HepG2 (cell line): ENCODE measurements at regions not wholly inside any gene's neighbourhood (a gene's known extent, or its start where the extent isn't known, plus 50 kb on each side); places are given as distances from the start of the nearest gene placed in this dataset.

ENCODE experiments used
- ETV5 ChIP-seq: IDR thresholded peaks from 2 replicates; pipeline ENCODE4 v1.6.1; 2018; ENCODE audit warnings: missing biosample characterization, missing genetic modification reagents, inconsistent platforms, borderline replicate concordance
- FOXP1 ChIP-seq, 2 experiments: fragments of 450-650 bp in 1 of 2; IDR thresholded peaks; 2 replicates each; pipeline ENCODE4 v1.6.1; 2017 to 2018; ENCODE audit warnings: antibody characterized with exemption in 1 of 2
- MIER2 ChIP-seq: IDR thresholded peaks from 2 replicates; pipeline ENCODE4 v1.6.1; 2016; ENCODE audit warnings: missing biosample characterization, missing genetic modification reagents
- PRDM15 ChIP-seq: sonication (generic); formaldehyde crosslinking; IDR thresholded peaks from 2 replicates; pipeline ENCODE4 v1.4.0; 2020; ENCODE audit warnings: missing genetic modification reagents
- RELA ChIP-seq: sonication (generic); formaldehyde crosslinking; IDR thresholded peaks from 2 replicates; pipeline ENCODE4 v1.4.0; 2020; ENCODE audit warnings: missing genetic modification reagents
- RFXANK ChIP-seq: IDR thresholded peaks from 2 replicates; pipeline ENCODE4 v1.6.1; 2016
- TOE1 ChIP-seq: sonication (generic); formaldehyde crosslinking; IDR thresholded peaks from 2 replicates; pipeline ENCODE4 v1.4.0; 2020; ENCODE audit warnings: mild to moderate bottlenecking, missing genetic modification reagents
- ZMYM2 ChIP-seq: sonication (generic); formaldehyde crosslinking; IDR thresholded peaks from 2 replicates; pipeline ENCODE4 v1.8.0; 2022; ENCODE audit warnings: mild to moderate bottlenecking, missing genetic modification reagents
- ZNF180 ChIP-seq: sonication (generic); formaldehyde crosslinking; IDR thresholded peaks from 2 replicates; pipeline ENCODE4 v1.4.0; 2020; ENCODE audit warnings: low read depth, missing genetic modification reagents, borderline replicate concordance
- ZNF407 ChIP-seq: sonication (generic); formaldehyde crosslinking; IDR thresholded peaks from one replicate; pipeline ENCODE4 v1.5.1; 2020; ENCODE audit warnings: mild to moderate bottlenecking, missing genetic modification reagents; ENCODE audit errors: not compliant biosample characterization
- ZNF501 ChIP-seq: sonication (generic); formaldehyde crosslinking; IDR thresholded peaks from 2 replicates; pipeline ENCODE4 v1.5.1; 2020; ENCODE audit warnings: mild to moderate bottlenecking, moderate library complexity, missing genetic modification reagents
- ZNF552 ChIP-seq: sonication (generic); formaldehyde crosslinking; IDR thresholded peaks from 2 replicates; pipeline ENCODE4 v1.9.0; 2022; ENCODE audit warnings: missing genetic modification reagents, mild to moderate bottlenecking, borderline replicate concordance
- ZNF839 ChIP-seq: sonication (generic); formaldehyde crosslinking; IDR thresholded peaks from 2 replicates; pipeline ENCODE4 v1.4.0; 2020; ENCODE audit warnings: missing genetic modification reagents, mild to moderate bottlenecking, borderline replicate concordance
- TF ChIP-seq, protein P1 (sequence below): IDR thresholded peaks from 2 replicates; pipeline ENCODE4 v1.6.1; 2016; ENCODE audit warnings: low read depth, control low read depth

GRCh38 chr16:48447940-48448536 lies 62.8 kb upstream of the SIAH1 start (continued):
- no peak for TF ChIP-seq ZNF407 (CRISPR knock-in tag)
- TF ChIP-seq TOE1 (CRISPR knock-in tag): no peak
- TF ChIP-seq ETV5 (CRISPR knock-in tag): no peak; the same call in 1 of the 2 replicates
- TF ChIP-seq, protein P1, sequence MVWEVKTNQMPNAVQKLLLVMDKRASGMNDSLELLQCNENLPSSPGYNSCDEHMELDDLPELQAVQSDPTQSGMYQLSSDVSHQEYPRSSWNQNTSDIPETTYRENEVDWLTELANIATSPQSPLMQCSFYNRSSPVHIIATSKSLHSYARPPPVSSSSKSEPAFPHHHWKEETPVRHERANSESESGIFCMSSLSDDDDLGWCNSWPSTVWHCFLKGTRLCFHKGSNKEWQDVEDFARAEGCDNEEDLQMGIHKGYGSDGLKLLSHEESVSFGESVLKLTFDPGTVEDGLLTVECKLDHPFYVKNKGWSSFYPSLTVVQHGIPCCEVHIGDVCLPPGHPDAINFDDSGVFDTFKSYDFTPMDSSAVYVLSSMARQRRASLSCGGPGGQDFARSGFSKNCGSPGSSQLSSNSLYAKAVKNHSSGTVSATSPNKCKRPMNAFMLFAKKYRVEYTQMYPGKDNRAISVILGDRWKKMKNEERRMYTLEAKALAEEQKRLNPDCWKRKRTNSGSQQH (CRISPR knock-in tag): no peak
- 0 out of 2 replicates have a peak, but pooled peaks have one; percentile 3 for TF ChIP-seq FOXP1 (IDR thresholded peaks at IDR 0.05)
- peak; percentile 81 for TF ChIP-seq FOXP1 (CRISPR knock-in tag; IDR thresholded peaks at IDR 0.05)
- TF ChIP-seq ZNF839: 0 out of 2 replicates have a peak, but pooled peaks have one; percentile 4
- TF ChIP-seq RFXANK: no peak
- no peak for TF ChIP-seq ZNF180 (CRISPR knock-in tag)
- TF ChIP-seq ZNF552 (CRISPR knock-in tag): no peak
- 0 out of 2 replicates have a peak, but pooled peaks have one; percentile 55 for TF ChIP-seq ZMYM2 (CRISPR knock-in tag)
- peak; percentile 69 for TF ChIP-seq MIER2 (CRISPR knock-in tag)
- TF ChIP-seq ZNF501 (CRISPR knock-in tag): 0 out of 2 replicates have a peak, but pooled peaks have one; percentile 28
- TF ChIP-seq RELA (CRISPR knock-in tag): no peak
- TF ChIP-seq PRDM15 (CRISPR knock-in tag): no peak
